HepG2 (cell line): ENCODE measurements at regions not wholly inside any gene's neighbourhood (a gene's known extent, or its start where the extent isn't known, plus 50 kb on each side); places are given as distances from the start of the nearest gene placed in this dataset.

Experiments
- ATAC-seq: fragments of 200-7000 bp; cut with Tn5 transposase; 3 replicates; pipeline ENCODE4 v1.9.1; 2020; ENCODE audit warnings: mild to moderate bottlenecking, moderate library complexity
- BruUV-seq: library from RNA; stranded (reverse); fragments of 400-500 nt; replicated peaks from 2 replicates; lab custom pipeline; 2021; lab: Mats Ljungman, UMichigan
- CTCF ChIA-PET: fragments of 300-600 bp; formaldehyde crosslinking; extraction: SDS; loops from one replicate; lab custom pipeline; 2021; ENCODE audit warnings: low total read pairs, inconsistent platforms, low intra/inter-chr PET ratio; lab: Yijun Ruan, JAX
- POLR2A ChIA-PET: fragments of 350-600 bp; sonication (Branson Sonifier 250); formaldehyde crosslinking; loops from one replicate; lab custom pipeline; 2020; ENCODE audit warnings: antibody characterized with exemption, inconsistent platforms; lab: Yijun Ruan, JAX
- DNase-seq: peaks from one replicate; pipeline ENCODE4 v3.0.0-alpha.2; 2015; ENCODE audit warnings: low spot score
- FAIRE-seq: peaks from 3 replicates; lab custom pipeline; 2011; peaks lifted over from hg19 to GRCh38; lab: Jason Lieb, UNC
- H2AFZ ChIP-seq: one replicate; pipeline ENCODE4 v1.6.1; 2011; ENCODE audit warnings: low read length, inconsistent platforms
- H3K27ac ChIP-seq: fragments of 300-600 bp; 3 replicates; pipeline ENCODE4 v1.8.0; 2011; ENCODE audit warnings: mixed run types, mild to moderate bottlenecking, mixed read lengths, low read length, inconsistent platforms; ENCODE audit not compliant: insufficient read depth; ENCODE audit errors: extremely low read length
- H3K27me3 ChIP-seq, 2 experiments: fragments of 200-600 bp in 1 of 2; 2 replicates in 1 of 2; 3 replicates in 1 of 2; pipeline versions ENCODE4 v1.6.0 to v1.8.0; 2011; ENCODE audit warnings: low read length in 2 of 2, mild to moderate bottlenecking in 2 of 2, moderate library complexity in 2 of 2, inconsistent platforms in 1 of 2; ENCODE audit not compliant: insufficient read depth in 2 of 2, control insufficient read depth in 1 of 2
- H3K36me3 ChIP-seq, 2 experiments: fragments of 200-600 bp in 1 of 2; replicated peaks in 1 of 2; 2 replicates in 1 of 2; 3 replicates in 1 of 2; pipeline versions ENCODE4 v1.5.1 to v1.8.0; 2011; ENCODE audit warnings: low read length in 2 of 2, inconsistent platforms in 1 of 2; ENCODE audit not compliant: insufficient read depth in 2 of 2, control insufficient read depth in 1 of 2
- H3K4me1 ChIP-seq: 2 replicates; pipeline ENCODE4 v1.5.1; 2012; ENCODE audit warnings: low read length, inconsistent platforms; ENCODE audit not compliant: insufficient read depth
- H3K4me2 ChIP-seq: 2 replicates; pipeline ENCODE4 v1.6.0; 2011; ENCODE audit warnings: low read depth, low read length, inconsistent platforms
- H3K4me3 ChIP-seq, 3 experiments: fragments of 200-600 bp in 1 of 3; sonication (generic), shearing (Covaris generic) in 1 of 3; replicated peaks in 1 of 3; 2 replicates each; pipeline ENCODE4 v1.5.1; 2011 to 2016; ENCODE audit warnings: low read length in 3 of 3, inconsistent platforms in 2 of 3, low read depth in 2 of 3, mild to moderate bottlenecking in 2 of 3, control low read depth in 1 of 3, mixed read lengths in 1 of 3; ENCODE audit not compliant: insufficient read depth in 1 of 3
- H3K79me2 ChIP-seq: one replicate; pipeline ENCODE4 v1.6.1; 2011; ENCODE audit warnings: low read length, inconsistent platforms; ENCODE audit not compliant: insufficient read depth
- H3K9ac ChIP-seq: 2 replicates; pipeline ENCODE4 v1.6.0; 2011; ENCODE audit warnings: mild to moderate bottlenecking, low read depth, low read length, inconsistent platforms; ENCODE audit not compliant: insufficient read depth
- H3K9me3 ChIP-seq: 2 replicates; pipeline ENCODE4 v1.5.1; 2012; ENCODE audit warnings: mild to moderate bottlenecking, low read length
- H4K20me1 ChIP-seq: 2 replicates; pipeline ENCODE4 v1.6.0; 2011; ENCODE audit warnings: inconsistent platforms, mild to moderate bottlenecking, low read length, moderate library complexity; ENCODE audit not compliant: insufficient read depth
- FOXA3 ChIP-seq: IDR thresholded peaks from 2 replicates; pipeline ENCODE4 v1.6.1; 2016; ENCODE audit warnings: missing genetic modification reagents, missing compliant biosample characterization
- PAF1 ChIP-seq: IDR thresholded peaks from 2 replicates; pipeline ENCODE4 v1.6.1; 2016; ENCODE audit warnings: missing genetic modification reagents, missing compliant biosample characterization
- RARG ChIP-seq: sonication (generic); formaldehyde crosslinking; IDR thresholded peaks from 2 replicates; pipeline ENCODE4 v1.4.0; 2020; ENCODE audit warnings: low read depth, mild to moderate bottlenecking, missing genetic modification reagents
- ZBTB7A ChIP-seq: sonication (generic); formaldehyde crosslinking; IDR thresholded peaks from 2 replicates; pipeline ENCODE4 v1.8.0; 2022; ENCODE audit warnings: mild to moderate bottlenecking, missing genetic modification reagents
- ZNF564 ChIP-seq: sonication (generic); formaldehyde crosslinking; IDR thresholded peaks from 2 replicates; pipeline ENCODE4 v1.8.1; 2023; ENCODE audit warnings: mild to moderate bottlenecking, missing genetic modification reagents
- ZNF629 ChIP-seq: sonication (generic); formaldehyde crosslinking; conservative IDR thresholded peaks from 2 replicates; pipeline ENCODE4 v1.5.0; 2020; ENCODE audit warnings: missing genetic modification reagents
- ZNF7 ChIP-seq: IDR thresholded peaks from 2 replicates; pipeline ENCODE4 v1.6.1; 2016; ENCODE audit warnings: missing biosample characterization, missing genetic modification reagents
- ZNF780A ChIP-seq: sonication (generic); formaldehyde crosslinking; IDR thresholded peaks from 2 replicates; pipeline ENCODE4 v1.8.0; 2022; ENCODE audit warnings: mild to moderate bottlenecking, missing genetic modification reagents, moderate library complexity
- ZNF839 ChIP-seq: sonication (generic); formaldehyde crosslinking; IDR thresholded peaks from 2 replicates; pipeline ENCODE4 v1.4.0; 2020; ENCODE audit warnings: missing genetic modification reagents, mild to moderate bottlenecking, borderline replicate concordance
- WGBS: methylation state at CpG from one replicate; pipeline ENCODE4 v1.1.6; 2017; ENCODE audit warnings: low lambda C conversion rate; 5-methylcytosine and 5-hydroxymethylcytosine counted together
- in situ Hi-C: cut with HindIII; loops from 2 replicates; pipeline ENCODE4 v1.10.0; 2017; ENCODE audit warnings: low pct_unique_long_range_greater_than_20kb; ENCODE audit not compliant: extremely low pct_ligation_motif_present
- intact Hi-C: fragments of 100-400 bp; cut with micrococcal nuclease; formaldehyde crosslinking; loops from one replicate; pipeline ENCODE4 v1.10.0; 2022; ENCODE audit not compliant: unreplicated experiment
- TF ChIP-seq, protein P1 (sequence below): sonication (generic); formaldehyde crosslinking; IDR thresholded peaks from 2 replicates; pipeline ENCODE4 v1.4.0; 2020; ENCODE audit warnings: mild to moderate bottlenecking, missing genetic modification reagents
- TF ChIP-seq, protein P2 (sequence below): sonication (generic); formaldehyde crosslinking; IDR thresholded peaks from 2 replicates; pipeline ENCODE4 v1.8.1; 2023; ENCODE audit warnings: mild to moderate bottlenecking, missing genetic modification reagents
- TF ChIP-seq, protein P3 (sequence below): sonication (generic); formaldehyde crosslinking; IDR thresholded peaks from 2 replicates; pipeline ENCODE4 v1.4.0; 2020; ENCODE audit warnings: missing genetic modification reagents

DNA sequence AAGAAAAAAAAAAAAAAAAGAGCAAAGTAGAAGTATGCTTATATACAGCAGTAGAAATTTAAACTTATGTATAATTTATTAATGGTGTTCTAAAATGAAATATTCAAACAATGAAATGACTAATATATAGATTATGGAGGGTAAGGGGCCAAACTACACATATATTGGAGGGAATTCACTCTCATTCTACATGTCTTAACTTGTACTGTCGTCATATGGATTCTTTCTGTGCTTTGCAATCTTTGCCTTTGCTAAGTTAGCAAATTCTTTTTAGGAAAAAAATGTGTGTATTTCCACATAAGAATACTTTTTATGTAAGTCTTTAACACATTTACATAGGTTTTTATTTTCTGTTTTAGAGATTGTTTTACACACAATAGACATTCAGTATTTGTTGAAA lies 118.9 kb upstream of the MBNL1 start:
- DNase-seq (no peak), FAIRE-seq (no peak), ATAC-seq (no peak)
- Histone ChIP-seq H3K79me2 (no peaks in the 10 kb centered on the region), H4K20me1 (no peaks in the 10 kb centered on the region), H3K27ac (no peak overlapping the region), H3K4me1 (no peaks in the 10 kb centered on the region), H3K27me3 (no peaks in the 10 kb centered on the region), H3K9ac (no peak overlapping the region), H3K4me3 (no peak overlapping the region), H3K4me2 (no peak overlapping the region), H3K9me3 (no peaks in the 10 kb centered on the region), H2AFZ (no peak overlapping the region), H3K36me3 (no peaks in the 10 kb centered on the region)
- POLR2A ChIA-PET = no interaction called here
- BruUV-seq = no TSS peak
- TF ChIP-seq ZNF564 (CRISPR knock-in tag) (no peak), ZNF780A (no peak), RARG (CRISPR knock-in tag) (no peak), PAF1 (CRISPR knock-in tag) (no peak), ZNF839 (no peak)
- TF ChIP-seq, protein P1, sequence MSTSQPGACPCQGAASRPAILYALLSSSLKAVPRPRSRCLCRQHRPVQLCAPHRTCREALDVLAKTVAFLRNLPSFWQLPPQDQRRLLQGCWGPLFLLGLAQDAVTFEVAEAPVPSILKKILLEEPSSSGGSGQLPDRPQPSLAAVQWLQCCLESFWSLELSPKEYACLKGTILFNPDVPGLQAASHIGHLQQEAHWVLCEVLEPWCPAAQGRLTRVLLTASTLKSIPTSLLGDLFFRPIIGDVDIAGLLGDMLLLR (CRISPR knock-in tag) = no peak
- TF ChIP-seq, protein P2, sequence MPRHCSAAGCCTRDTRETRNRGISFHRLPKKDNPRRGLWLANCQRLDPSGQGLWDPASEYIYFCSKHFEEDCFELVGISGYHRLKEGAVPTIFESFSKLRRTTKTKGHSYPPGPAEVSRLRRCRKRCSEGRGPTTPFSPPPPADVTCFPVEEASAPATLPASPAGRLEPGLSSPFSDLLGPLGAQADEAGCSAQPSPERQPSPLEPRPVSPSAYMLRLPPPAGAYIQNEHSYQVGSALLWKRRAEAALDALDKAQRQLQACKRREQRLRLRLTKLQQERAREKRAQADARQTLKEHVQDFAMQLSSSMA (CRISPR knock-in tag) = no peak
- intact Hi-C loops (no loop called here), in situ Hi-C loops (no loop called here)
- 3% methylated on average over 1 of the region's 1 CpG for WGBS
- CTCF ChIA-PET = no interaction called here

DNA sequence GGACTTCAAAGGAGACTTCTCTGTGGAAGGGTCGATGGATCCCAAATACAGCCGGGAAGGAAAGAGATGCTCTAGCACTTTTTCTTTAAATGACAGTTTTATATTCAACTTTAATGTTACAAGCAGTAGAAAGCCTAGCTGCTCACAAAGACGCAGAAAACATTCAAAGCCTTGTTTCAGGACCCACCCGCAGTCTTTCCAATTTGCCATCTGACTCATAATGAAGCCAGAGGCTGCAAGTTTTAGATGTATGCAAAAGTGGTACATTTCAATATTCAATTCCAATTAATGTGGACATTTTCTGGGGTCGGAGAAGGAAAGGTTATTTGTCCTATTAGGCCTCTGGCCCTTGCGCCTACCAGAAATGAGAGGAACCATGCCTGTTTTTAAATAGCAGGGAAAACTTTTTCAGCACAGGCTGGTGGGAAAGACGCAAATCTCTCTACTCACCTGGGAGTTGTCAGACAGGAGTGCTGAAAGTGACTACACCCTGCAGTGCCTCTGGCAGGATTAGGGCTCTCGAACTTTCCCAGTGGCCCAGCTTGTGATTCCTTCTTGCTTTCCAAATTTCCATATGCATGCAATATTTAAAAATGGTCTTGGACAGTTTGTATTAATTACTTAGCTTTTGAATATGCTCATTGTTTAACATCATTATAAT lies 117.4 kb upstream of the MBNL1 start:
- no peak overlapping the region for H3K9ac ChIP-seq
- no peak overlapping the region for H3K4me3 ChIP-seq
- no peaks in the 10 kb centered on the region for H3K4me1 ChIP-seq
- TF ChIP-seq ZNF629 (CRISPR knock-in tag) (no peak), ZNF7 (CRISPR knock-in tag) (no peak), ZBTB7A (CRISPR knock-in tag) (no peak), FOXA3 (CRISPR knock-in tag) (no peak)
- TF ChIP-seq, protein P3, sequence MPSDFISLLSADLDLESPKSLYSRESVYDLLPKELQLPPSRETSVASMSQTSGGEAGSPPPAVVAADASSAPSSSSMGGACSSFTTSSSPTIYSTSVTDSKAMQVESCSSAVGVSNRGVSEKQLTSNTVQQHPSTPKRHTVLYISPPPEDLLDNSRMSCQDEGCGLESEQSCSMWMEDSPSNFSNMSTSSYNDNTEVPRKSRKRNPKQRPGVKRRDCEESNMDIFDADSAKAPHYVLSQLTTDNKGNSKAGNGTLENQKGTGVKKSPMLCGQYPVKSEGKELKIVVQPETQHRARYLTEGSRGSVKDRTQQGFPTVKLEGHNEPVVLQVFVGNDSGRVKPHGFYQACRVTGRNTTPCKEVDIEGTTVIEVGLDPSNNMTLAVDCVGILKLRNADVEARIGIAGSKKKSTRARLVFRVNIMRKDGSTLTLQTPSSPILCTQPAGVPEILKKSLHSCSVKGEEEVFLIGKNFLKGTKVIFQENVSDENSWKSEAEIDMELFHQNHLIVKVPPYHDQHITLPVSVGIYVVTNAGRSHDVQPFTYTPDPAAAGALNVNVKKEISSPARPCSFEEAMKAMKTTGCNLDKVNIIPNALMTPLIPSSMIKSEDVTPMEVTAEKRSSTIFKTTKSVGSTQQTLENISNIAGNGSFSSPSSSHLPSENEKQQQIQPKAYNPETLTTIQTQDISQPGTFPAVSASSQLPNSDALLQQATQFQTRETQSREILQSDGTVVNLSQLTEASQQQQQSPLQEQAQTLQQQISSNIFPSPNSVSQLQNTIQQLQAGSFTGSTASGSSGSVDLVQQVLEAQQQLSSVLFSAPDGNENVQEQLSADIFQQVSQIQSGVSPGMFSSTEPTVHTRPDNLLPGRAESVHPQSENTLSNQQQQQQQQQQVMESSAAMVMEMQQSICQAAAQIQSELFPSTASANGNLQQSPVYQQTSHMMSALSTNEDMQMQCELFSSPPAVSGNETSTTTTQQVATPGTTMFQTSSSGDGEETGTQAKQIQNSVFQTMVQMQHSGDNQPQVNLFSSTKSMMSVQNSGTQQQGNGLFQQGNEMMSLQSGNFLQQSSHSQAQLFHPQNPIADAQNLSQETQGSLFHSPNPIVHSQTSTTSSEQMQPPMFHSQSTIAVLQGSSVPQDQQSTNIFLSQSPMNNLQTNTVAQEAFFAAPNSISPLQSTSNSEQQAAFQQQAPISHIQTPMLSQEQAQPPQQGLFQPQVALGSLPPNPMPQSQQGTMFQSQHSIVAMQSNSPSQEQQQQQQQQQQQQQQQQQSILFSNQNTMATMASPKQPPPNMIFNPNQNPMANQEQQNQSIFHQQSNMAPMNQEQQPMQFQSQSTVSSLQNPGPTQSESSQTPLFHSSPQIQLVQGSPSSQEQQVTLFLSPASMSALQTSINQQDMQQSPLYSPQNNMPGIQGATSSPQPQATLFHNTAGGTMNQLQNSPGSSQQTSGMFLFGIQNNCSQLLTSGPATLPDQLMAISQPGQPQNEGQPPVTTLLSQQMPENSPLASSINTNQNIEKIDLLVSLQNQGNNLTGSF (CRISPR knock-in tag) = no peak
- H2AFZ ChIP-seq = no peak overlapping the region
- no peaks in the 10 kb centered on the region for H4K20me1 ChIP-seq
- H3K9me3 ChIP-seq = no peaks in the 10 kb centered on the region
- BruUV-seq = no TSS peak
- no peak overlapping the region for H3K27ac ChIP-seq
- FAIRE-seq (no peak), DNase-seq (no peak), ATAC-seq (no peak)
- WGBS = 30% methylated on average over 8 of the region's 8 CpGs
- H3K79me2 ChIP-seq = no peaks in the 10 kb centered on the region
- no peaks in the 10 kb centered on the region for H3K36me3 ChIP-seq
- ChIA-PET POLR2A (no interaction called here), CTCF (no interaction called here)
- intact Hi-C loops (no loop called here), in situ Hi-C loops (no loop called here)
- no peaks in the 10 kb centered on the region for H3K27me3 ChIP-seq
- no peak overlapping the region for H3K4me2 ChIP-seq
